SK-N-MC (cell line): ENCODE measurements at regions not wholly inside any gene's neighbourhood (a gene's known extent, or its start where the extent isn't known, plus 50 kb on each side); places are given as distances from the start of the nearest gene placed in this dataset.

Source experiments
- DNase-seq: peaks from one replicate; pipeline ENCODE4 v3.0.0-alpha.2; 2011; ENCODE audit warnings: low read depth, low spot score
- H3K27ac ChIP-seq: fragments of 200-600 bp; sonication (generic); 2 replicates; pipeline ENCODE4 v1.5.1; 2016; ENCODE audit warnings: mixed run types
- H3K36me3 ChIP-seq: fragments of 200-600 bp; sonication (generic); 2 replicates; pipeline ENCODE4 v1.6.1; 2017; ENCODE audit warnings: antibody characterized with exemption, low read length, mixed read lengths; ENCODE audit not compliant: insufficient read depth
- H3K4me3 ChIP-seq: fragments of 200-600 bp; sonication (generic); 2 replicates; pipeline ENCODE4 v1.5.1; 2016
- H3K9ac ChIP-seq: fragments of 200-600 bp; sonication (generic); 2 replicates; pipeline ENCODE4 v1.8.0; 2017; ENCODE audit warnings: mixed run types, mixed read lengths; ENCODE audit not compliant: insufficient read length
- H3K9me3 ChIP-seq: fragments of 200-600 bp; sonication (generic); 2 replicates; pipeline ENCODE4 v1.6.1; 2017; ENCODE audit warnings: low read depth, mild to moderate bottlenecking, antibody characterized with exemption, low read length, moderate library complexity, mixed read lengths
- EZH2 ChIP-seq: fragments of 200-600 bp; sonication (generic); IDR thresholded peaks from one replicate; pipeline ENCODE4 v1.6.1; 2017; ENCODE audit warnings: antibody characterized with exemption
- FOXP2 ChIP-seq: optimal IDR thresholded peaks from 2 replicates; pipeline ENCODE3; 2011; ENCODE audit warnings: mild to moderate bottlenecking, moderate library complexity; ENCODE audit not compliant: insufficient read depth; ENCODE audit errors: extremely low read length, control extremely low read depth
- POLR2AphosphoS5 ChIP-seq: IDR thresholded peaks from 2 replicates; pipeline ENCODE4 v1.6.1; 2012; ENCODE audit warnings: mild to moderate bottlenecking, low read depth, low read length, borderline replicate concordance

- no peak for DNase-seq
- no peak for TF ChIP-seq EZH2
Measured at GRCh38 chr18:78602430-78602829, 377.2 kb upstream of the SALL3 start.

GRCh38 chr18:78603102-78603983, 376.3 kb upstream of the SALL3 start:
- no peak for DNase-seq
- TF ChIP-seq EZH2 (no peak), POLR2AphosphoS5 (no peak), FOXP2 (no peak)
- Histone ChIP-seq H3K9ac (no peak overlapping the region), H3K36me3 (no peaks in the 10 kb centered on the region), H3K9me3 (no peaks in the 10 kb centered on the region), H3K27ac (no peak overlapping the region), H3K4me3 (no peak overlapping the region)

More at GRCh38 chr18:78602430-78602829, 377.2 kb upstream of the SALL3 start:
- no peak overlapping the region for H3K4me3 ChIP-seq
- H3K36me3 ChIP-seq = no peaks in the 10 kb centered on the region
- no peak overlapping the region for H3K27ac ChIP-seq
- no peak overlapping the region for H3K9ac ChIP-seq
- H3K9me3 ChIP-seq = no peaks in the 10 kb centered on the region

GRCh38 chr18:78605255-78605654, 374.4 kb upstream of the SALL3 start:
- H3K9me3 ChIP-seq = no peaks in the 10 kb centered on the region
- no peak overlapping the region for H3K27ac ChIP-seq
- no peak overlapping the region for H3K9ac ChIP-seq
- TF ChIP-seq FOXP2 = no peak
- TF ChIP-seq POLR2AphosphoS5 = no peak
- no peak for TF ChIP-seq EZH2
- no peaks in the 10 kb centered on the region for H3K36me3 ChIP-seq
- DNase-seq = no peak
- H3K4me3 ChIP-seq = no peak overlapping the region

- Histone ChIP-seq H3K4me3 (no peak overlapping the region), H3K27ac (no peak overlapping the region), H3K9ac (no peak overlapping the region), H3K36me3 (no peaks in the 10 kb centered on the region), H3K9me3 (no peaks in the 10 kb centered on the region)
- no peak for TF ChIP-seq FOXP2
- TF ChIP-seq EZH2 = no peak
- no peak for DNase-seq
Measured at GRCh38 chr18:78607221-78607620, 372.4 kb upstream of the SALL3 start.

GRCh38 chr18:78607784-78608183, 371.8 kb upstream of the SALL3 start:
- H3K4me3 ChIP-seq = no peak overlapping the region
- H3K36me3 ChIP-seq = no peaks in the 10 kb centered on the region
- TF ChIP-seq FOXP2 (no peak), EZH2 (no peak), POLR2AphosphoS5 (no peak)
- H3K27ac ChIP-seq = no peak overlapping the region
- no peak for DNase-seq
- H3K9ac ChIP-seq = no peak overlapping the region
- H3K9me3 ChIP-seq = no peaks in the 10 kb centered on the region

GRCh38 chr18:78610179-78610578, 369.4 kb upstream of the SALL3 start:
- Histone ChIP-seq H3K4me3 (no peak overlapping the region), H3K9ac (no peak overlapping the region), H3K9me3 (no peaks in the 10 kb centered on the region), H3K27ac (no peak overlapping the region), H3K36me3 (no peaks in the 10 kb centered on the region)
- TF ChIP-seq FOXP2 = no peak
- no peak for TF ChIP-seq EZH2
- no peak for TF ChIP-seq POLR2AphosphoS5
- no peak for DNase-seq

GRCh38 chr18:78611201-78611800, 368.3 kb upstream of the SALL3 start:
- no peak for TF ChIP-seq EZH2
- no peak for TF ChIP-seq FOXP2
- TF ChIP-seq POLR2AphosphoS5 = no peak
- H3K4me3 ChIP-seq = no peak overlapping the region
- no peaks in the 10 kb centered on the region for H3K36me3 ChIP-seq
- H3K9me3 ChIP-seq = no peaks in the 10 kb centered on the region
- DNase-seq = no peak
- no peak overlapping the region for H3K27ac ChIP-seq
- H3K9ac ChIP-seq = no peak overlapping the region

- H3K9me3 ChIP-seq = no peaks in the 10 kb centered on the region
- H3K9ac ChIP-seq = no peak overlapping the region
- DNase-seq = no peak
- TF ChIP-seq FOXP2 (no peak), POLR2AphosphoS5 (no peak)
- H3K27ac ChIP-seq = no peak overlapping the region
- no peak overlapping the region for H3K4me3 ChIP-seq
- no peaks in the 10 kb centered on the region for H3K36me3 ChIP-seq
Measured at GRCh38 chr18:78611869-78612268, 367.7 kb upstream of the SALL3 start.

- TF ChIP-seq POLR2AphosphoS5 (no peak), EZH2 (no peak), FOXP2 (no peak)
- Histone ChIP-seq H3K36me3 (no peaks in the 10 kb centered on the region), H3K9me3 (no peaks in the 10 kb centered on the region), H3K9ac (no peak overlapping the region), H3K4me3 (no peak overlapping the region), H3K27ac (no peak overlapping the region)
- no peak for DNase-seq
Measured at GRCh38 chr18:78612318-78612717, 367.3 kb upstream of the SALL3 start.
